ENCODE measurements at regions not wholly inside any gene's neighbourhood (a gene's known extent, or its start where the extent isn't known, plus 50 kb on each side); places are given as distances from the start of the nearest gene placed in this dataset.

- H3K4me3 ChIP-seq (replicated peaks in 1 of 2; ENCODE audit: low read depth in 2 of 2, low read length in 2 of 2): no peak overlapping the region
- peak; percentile 13 to 21 for DNase-seq (ENCODE audit: low read depth in 2 of 2)
- TF ChIP-seq CTCF (IDR thresholded peaks at IDR 0.05; ENCODE audit: low read depth, low read length): no peak
Observed at GRCh38 chr3:151568184-151568583, 107.3 kb upstream of the IGSF10 start.

GRCh38 chr3:151567477-151567876 lies 106.6 kb upstream of the IGSF10 start:
- no peak for TF ChIP-seq CTCF (IDR thresholded peaks at IDR 0.05; ENCODE audit: low read depth, low read length)
- H3K4me3 ChIP-seq (replicated peaks in 1 of 2; ENCODE audit: low read depth in 2 of 2, low read length in 2 of 2): no peak overlapping the region
- no peak for DNase-seq (ENCODE audit: low read depth in 2 of 2)

- no peak for TF ChIP-seq CTCF (IDR thresholded peaks at IDR 0.05; ENCODE audit: low read depth, low read length)
- no peak overlapping the region for H3K4me3 ChIP-seq (replicated peaks in 1 of 2; ENCODE audit: low read depth in 2 of 2, low read length in 2 of 2)
- DNase-seq (ENCODE audit: low read depth in 2 of 2): no peak
Observed at GRCh38 chr3:151564261-151564660, 103.4 kb upstream of the IGSF10 start.

- DNase-seq (ENCODE audit: low read depth in 2 of 2): no peak
- no peak for TF ChIP-seq CTCF (IDR thresholded peaks at IDR 0.05; ENCODE audit: low read depth, low read length)
- H3K4me3 ChIP-seq (replicated peaks in 1 of 2; ENCODE audit: low read depth in 2 of 2, low read length in 2 of 2): no peak overlapping the region
Observed at GRCh38 chr3:151563305-151563704, 102.4 kb upstream of the IGSF10 start.

- no peak for DNase-seq (ENCODE audit: low read depth in 2 of 2)
- no peak overlapping the region for H3K4me3 ChIP-seq (replicated peaks in 1 of 2; ENCODE audit: low read depth in 2 of 2, low read length in 2 of 2)
- TF ChIP-seq CTCF (IDR thresholded peaks at IDR 0.05; ENCODE audit: low read depth, low read length): no peak
Observed at GRCh38 chr3:151562891-151563290, 102.0 kb upstream of the IGSF10 start.

- TF ChIP-seq CTCF (IDR thresholded peaks at IDR 0.05; ENCODE audit: low read depth, low read length): no peak
- DNase-seq (ENCODE audit: low read depth in 2 of 2): peak in 1 of 2 donors; percentile 41
- H3K4me3 ChIP-seq (replicated peaks in 1 of 2; ENCODE audit: low read depth in 2 of 2, low read length in 2 of 2): no peak overlapping the region
Observed at GRCh38 chr3:151561878-151562277, 101.0 kb upstream of the IGSF10 start.

GRCh38 chr3:151560738-151561137 lies 99.9 kb upstream of the IGSF10 start:
- peak in 1 of 2 donors; percentile 59 for DNase-seq (ENCODE audit: low read depth in 2 of 2)
- H3K4me3 ChIP-seq (replicated peaks in 1 of 2; ENCODE audit: low read depth in 2 of 2, low read length in 2 of 2): no peak overlapping the region
- TF ChIP-seq CTCF (IDR thresholded peaks at IDR 0.05; ENCODE audit: low read depth, low read length): no peak
